A549 (cell line): ENCODE measurements at regions not wholly inside any gene's neighbourhood (a gene's known extent, or its start where the extent isn't known, plus 50 kb on each side); places are given as distances from the start of the nearest gene placed in this dataset.

Experiments used
- EP300 ChIP-seq, 2 experiments: fragments of >200 bp; sonication (Bioruptor Twin); formaldehyde crosslinking; IDR thresholded peaks; 2 replicates in 1 of 2; 3 replicates in 1 of 2; pipeline ENCODE4 v1.6.1; 2016 to 2017
- ESRRA ChIP-seq: fragments of 150-350 bp; IDR thresholded peaks from 2 replicates; pipeline ENCODE4 v1.6.1; 2014; ENCODE audit warnings: mild to moderate bottlenecking, low read length, borderline replicate concordance
- KDM5A ChIP-seq: fragments of 200-600 bp; sonication (generic); IDR thresholded peaks from 2 replicates; pipeline ENCODE4 v1.6.1; 2016; ENCODE audit warnings: antibody characterized with exemption, mild to moderate bottlenecking
- POLR2A ChIP-seq: IDR thresholded peaks from 2 replicates; pipeline ENCODE4 v1.6.1; 2012; ENCODE audit warnings: mild to moderate bottlenecking, low read length
- RAD21 ChIP-seq, 2 experiments: fragments of >200 bp in 1 of 2; sonication (Bioruptor Twin) in 1 of 2; formaldehyde crosslinking in 1 of 2; IDR thresholded peaks in 1 of 2; conservative IDR thresholded peaks in 1 of 2; 2 replicates in 1 of 2; 3 replicates in 1 of 2; pipeline ENCODE4 v1.6.1; 2012 to 2018; ENCODE audit warnings: inconsistent platforms in 1 of 2
- RFX5 ChIP-seq: fragments of 450-650 bp; IDR thresholded peaks from 2 replicates; pipeline ENCODE4 v1.7.1; 2014; ENCODE audit warnings: antibody characterized with exemption, mild to moderate bottlenecking, moderate library complexity
- SMC3 ChIP-seq: fragments of >200 bp; sonication (Bioruptor Twin); formaldehyde crosslinking; IDR thresholded peaks from 3 replicates; pipeline ENCODE4 v1.6.1; 2018; ENCODE audit warnings: inconsistent platforms
- SREBF2 ChIP-seq: fragments of 450-650 bp; IDR thresholded peaks from 2 replicates; pipeline ENCODE4 v1.6.1; 2014; ENCODE audit warnings: mild to moderate bottlenecking, moderate library complexity
- ZFP36 ChIP-seq: fragments of 450-650 bp; IDR thresholded peaks from 2 replicates; pipeline ENCODE4 v1.6.1; 2014; ENCODE audit warnings: borderline replicate concordance; ENCODE audit not compliant: partially characterized antibody
- TF ChIP-seq, protein P1 (sequence below): fragments of >200 bp; sonication (Bioruptor Twin); formaldehyde crosslinking; IDR thresholded peaks from 3 replicates; pipeline ENCODE4 v1.5.1; 2016
- TF ChIP-seq, protein P2 (sequence below): fragments of 200-600 bp; sonication (generic); IDR thresholded peaks from 2 replicates; pipeline ENCODE4 v1.6.1; 2016; ENCODE audit warnings: antibody characterized with exemption, mild to moderate bottlenecking, moderate library complexity

DNA sequence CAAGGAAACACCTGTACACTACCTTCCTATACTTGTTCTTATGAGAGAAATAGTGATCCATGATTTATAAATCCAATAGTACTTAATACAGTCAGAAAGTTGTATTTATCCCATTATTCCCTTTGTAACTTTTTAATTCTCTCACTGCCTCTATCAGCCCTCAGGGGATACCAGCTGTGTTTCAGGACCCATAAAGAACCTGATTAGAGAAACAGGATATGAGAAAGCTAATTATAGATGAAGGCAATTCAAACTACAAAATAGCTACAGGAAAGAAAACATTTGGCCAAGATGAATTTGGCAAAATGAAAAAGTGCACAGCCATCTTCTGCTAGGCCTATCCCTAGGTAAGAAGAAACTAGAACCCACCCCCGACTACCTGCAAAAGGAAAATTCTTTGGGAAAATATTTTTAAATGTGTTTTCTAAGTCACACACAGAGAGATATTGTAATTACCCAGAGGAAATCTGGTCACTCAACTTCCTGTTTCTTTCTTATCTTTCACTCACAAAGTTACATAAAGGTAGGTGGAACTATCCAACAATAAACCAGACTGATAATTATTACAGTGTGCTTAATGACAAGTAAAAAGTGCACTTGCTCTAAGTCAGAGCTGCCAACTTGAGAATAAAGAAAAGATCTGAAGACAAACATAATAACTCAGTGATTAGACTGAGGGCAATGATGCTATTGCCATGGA, 836.5 kb upstream of the HTR2C start:
- TF ChIP-seq, protein P1, sequence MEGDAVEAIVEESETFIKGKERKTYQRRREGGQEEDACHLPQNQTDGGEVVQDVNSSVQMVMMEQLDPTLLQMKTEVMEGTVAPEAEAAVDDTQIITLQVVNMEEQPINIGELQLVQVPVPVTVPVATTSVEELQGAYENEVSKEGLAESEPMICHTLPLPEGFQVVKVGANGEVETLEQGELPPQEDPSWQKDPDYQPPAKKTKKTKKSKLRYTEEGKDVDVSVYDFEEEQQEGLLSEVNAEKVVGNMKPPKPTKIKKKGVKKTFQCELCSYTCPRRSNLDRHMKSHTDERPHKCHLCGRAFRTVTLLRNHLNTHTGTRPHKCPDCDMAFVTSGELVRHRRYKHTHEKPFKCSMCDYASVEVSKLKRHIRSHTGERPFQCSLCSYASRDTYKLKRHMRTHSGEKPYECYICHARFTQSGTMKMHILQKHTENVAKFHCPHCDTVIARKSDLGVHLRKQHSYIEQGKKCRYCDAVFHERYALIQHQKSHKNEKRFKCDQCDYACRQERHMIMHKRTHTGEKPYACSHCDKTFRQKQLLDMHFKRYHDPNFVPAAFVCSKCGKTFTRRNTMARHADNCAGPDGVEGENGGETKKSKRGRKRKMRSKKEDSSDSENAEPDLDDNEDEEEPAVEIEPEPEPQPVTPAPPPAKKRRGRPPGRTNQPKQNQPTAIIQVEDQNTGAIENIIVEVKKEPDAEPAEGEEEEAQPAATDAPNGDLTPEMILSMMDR = no peak
- no peak for TF ChIP-seq POLR2A
- TF ChIP-seq EP300 (IDR thresholded peaks at IDR 0.05) = no peak
- no peak for TF ChIP-seq RAD21 (conservative IDR thresholded peaks at IDR 0.05 in 1 of 2, IDR thresholded peaks at IDR 0.05 in 1 of 2)
- TF ChIP-seq RFX5 = no peak
- no peak for TF ChIP-seq KDM5A
- TF ChIP-seq SREBF2 = no peak
- TF ChIP-seq ESRRA = no peak
- TF ChIP-seq, protein P2, sequence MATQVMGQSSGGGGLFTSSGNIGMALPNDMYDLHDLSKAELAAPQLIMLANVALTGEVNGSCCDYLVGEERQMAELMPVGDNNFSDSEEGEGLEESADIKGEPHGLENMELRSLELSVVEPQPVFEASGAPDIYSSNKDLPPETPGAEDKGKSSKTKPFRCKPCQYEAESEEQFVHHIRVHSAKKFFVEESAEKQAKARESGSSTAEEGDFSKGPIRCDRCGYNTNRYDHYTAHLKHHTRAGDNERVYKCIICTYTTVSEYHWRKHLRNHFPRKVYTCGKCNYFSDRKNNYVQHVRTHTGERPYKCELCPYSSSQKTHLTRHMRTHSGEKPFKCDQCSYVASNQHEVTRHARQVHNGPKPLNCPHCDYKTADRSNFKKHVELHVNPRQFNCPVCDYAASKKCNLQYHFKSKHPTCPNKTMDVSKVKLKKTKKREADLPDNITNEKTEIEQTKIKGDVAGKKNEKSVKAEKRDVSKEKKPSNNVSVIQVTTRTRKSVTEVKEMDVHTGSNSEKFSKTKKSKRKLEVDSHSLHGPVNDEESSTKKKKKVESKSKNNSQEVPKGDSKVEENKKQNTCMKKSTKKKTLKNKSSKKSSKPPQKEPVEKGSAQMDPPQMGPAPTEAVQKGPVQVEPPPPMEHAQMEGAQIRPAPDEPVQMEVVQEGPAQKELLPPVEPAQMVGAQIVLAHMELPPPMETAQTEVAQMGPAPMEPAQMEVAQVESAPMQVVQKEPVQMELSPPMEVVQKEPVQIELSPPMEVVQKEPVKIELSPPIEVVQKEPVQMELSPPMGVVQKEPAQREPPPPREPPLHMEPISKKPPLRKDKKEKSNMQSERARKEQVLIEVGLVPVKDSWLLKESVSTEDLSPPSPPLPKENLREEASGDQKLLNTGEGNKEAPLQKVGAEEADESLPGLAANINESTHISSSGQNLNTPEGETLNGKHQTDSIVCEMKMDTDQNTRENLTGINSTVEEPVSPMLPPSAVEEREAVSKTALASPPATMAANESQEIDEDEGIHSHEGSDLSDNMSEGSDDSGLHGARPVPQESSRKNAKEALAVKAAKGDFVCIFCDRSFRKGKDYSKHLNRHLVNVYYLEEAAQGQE = no peak
- TF ChIP-seq SMC3 = no peak
- TF ChIP-seq ZFP36 = no peak
